ENCODE measurements at regions not wholly inside any gene's neighbourhood (a gene's known extent, or its start where the extent isn't known, plus 50 kb on each side); places are given as distances from the start of the nearest gene placed in this dataset.

GRCh38 chr5:44932922-44933585, 124.3 kb downstream of the MRPS30 start:
- no peaks in the 10 kb centered on the region for H3K27me3 Mint-ChIP-seq (ENCODE audit: insufficient read depth, unreplicated experiment)
- no peaks in the 10 kb centered on the region for H3K36me3 ChIP-seq (ENCODE audit: control insufficient read depth, insufficient read depth, low read length)
- no peak overlapping the region for H3K4me3 ChIP-seq (ENCODE audit: low read depth, low read length)
- TF ChIP-seq CTCF (IDR thresholded peaks at IDR 0.05; ENCODE audit: insufficient read depth in 1 of 2, low read depth in 1 of 2, low read length in 1 of 2, severe bottlenecking in 1 of 2, unreplicated experiment in 1 of 2), result no peak
- ChIA-PET CTCF (no interaction called here), POLR2A (no interaction called here)
- no peaks in the 10 kb centered on the region for H3K4me1 ChIP-seq
- H3K36me3 Mint-ChIP-seq (ENCODE audit: insufficient read depth, unreplicated experiment), result no peaks in the 10 kb centered on the region
- H3K9me3 ChIP-seq, result no peaks in the 10 kb centered on the region
- no peaks in the 10 kb centered on the region for H3K27me3 ChIP-seq (replicated peaks; ENCODE audit: control insufficient read depth, insufficient read depth, low read length)
- no peak for DNase-seq
- BruUV-seq (replicated peaks), result no TSS peak
- intact Hi-C loops (cut with micrococcal nuclease; ENCODE audit: unreplicated experiment), result no loop called here
- no peak overlapping the region for H3K4me3 Mint-ChIP-seq (ENCODE audit: unreplicated experiment)
- H3K27ac Mint-ChIP-seq (ENCODE audit: unreplicated experiment), result no peak overlapping the region
- no peaks in the 10 kb centered on the region for H3K4me1 Mint-ChIP-seq (ENCODE audit: low read depth, unreplicated experiment)
- no peaks in the 10 kb centered on the region for H3K9me3 Mint-ChIP-seq (ENCODE audit: unreplicated experiment)

- H3K4me1 Mint-ChIP-seq (ENCODE audit: low read depth, unreplicated experiment), result no peaks in the 10 kb centered on the region
- no peaks in the 10 kb centered on the region for H3K27me3 Mint-ChIP-seq (ENCODE audit: insufficient read depth, unreplicated experiment)
- ChIA-PET CTCF (no interaction called here), POLR2A (no interaction called here)
- H3K4me3 Mint-ChIP-seq (ENCODE audit: unreplicated experiment), result no peak overlapping the region
- H3K36me3 ChIP-seq (ENCODE audit: control insufficient read depth, insufficient read depth, low read length), result no peaks in the 10 kb centered on the region
- intact Hi-C loops (cut with micrococcal nuclease; ENCODE audit: unreplicated experiment), result no loop called here
- no peaks in the 10 kb centered on the region for H3K4me1 ChIP-seq
- H3K27me3 ChIP-seq (replicated peaks; ENCODE audit: control insufficient read depth, insufficient read depth, low read length), result no peaks in the 10 kb centered on the region
- no TSS peak for BruUV-seq (replicated peaks)
- no peaks in the 10 kb centered on the region for H3K9me3 ChIP-seq
- H3K9me3 Mint-ChIP-seq (ENCODE audit: unreplicated experiment), result no peaks in the 10 kb centered on the region
- DNase-seq, result no peak
- H3K36me3 Mint-ChIP-seq (ENCODE audit: insufficient read depth, unreplicated experiment), result no peaks in the 10 kb centered on the region
- H3K27ac Mint-ChIP-seq (ENCODE audit: unreplicated experiment), result no peak overlapping the region
- no peak overlapping the region for H3K4me3 ChIP-seq (ENCODE audit: low read depth, low read length)
- no peak for TF ChIP-seq CTCF (IDR thresholded peaks at IDR 0.05; ENCODE audit: insufficient read depth in 1 of 2, low read depth in 1 of 2, low read length in 1 of 2, severe bottlenecking in 1 of 2, unreplicated experiment in 1 of 2)
Observed at GRCh38 chr5:44933686-44934085, 124.9 kb downstream of the MRPS30 start.

- DNase-seq, result no peak
- ChIA-PET CTCF (no interaction called here), POLR2A (no interaction called here)
- Mint-ChIP-seq H3K27ac (ENCODE audit: unreplicated experiment) (no peak overlapping the region), H3K27me3 (ENCODE audit: insufficient read depth, unreplicated experiment) (no peaks in the 10 kb centered on the region), H3K36me3 (ENCODE audit: insufficient read depth, unreplicated experiment) (no peaks in the 10 kb centered on the region), H3K4me3 (ENCODE audit: unreplicated experiment) (no peak overlapping the region), H3K4me1 (ENCODE audit: low read depth, unreplicated experiment) (no peaks in the 10 kb centered on the region), H3K9me3 (ENCODE audit: unreplicated experiment) (peaks cover 9% of the 10 kb centered on the region)
- Histone ChIP-seq H3K36me3 (ENCODE audit: control insufficient read depth, insufficient read depth, low read length) (no peaks in the 10 kb centered on the region), H3K27me3 (replicated peaks; ENCODE audit: control insufficient read depth, insufficient read depth, low read length) (no peaks in the 10 kb centered on the region), H3K4me3 (ENCODE audit: low read depth, low read length) (no peak overlapping the region), H3K9me3 (no peaks in the 10 kb centered on the region), H3K4me1 (no peaks in the 10 kb centered on the region)
- intact Hi-C loops (cut with micrococcal nuclease; ENCODE audit: unreplicated experiment), result no loop called here
- BruUV-seq (replicated peaks), result no TSS peak
- no peak for TF ChIP-seq CTCF (IDR thresholded peaks at IDR 0.05; ENCODE audit: insufficient read depth in 1 of 2, low read depth in 1 of 2, low read length in 1 of 2, severe bottlenecking in 1 of 2, unreplicated experiment in 1 of 2)
Observed at GRCh38 chr5:44935262-44935661, 126.5 kb downstream of the MRPS30 start.
